Gastroesophageal sphincter (tissue), 3 donors: ENCODE measurements at regions not wholly inside any gene's neighbourhood (a gene's known extent, or its start where the extent isn't known, plus 50 kb on each side); places are given as distances from the start of the nearest gene placed in this dataset.
"Not testable (repeated sequence)": the region's sequence is repeated elsewhere in the genome, so short reads cannot be mapped to it uniquely, and the experiment has no call there.

ENCODE experiments used
- CTCF ChIP-seq, 4 experiments: fragments of 200-600 bp in 2 of 4; fragments of 450-650 bp in 2 of 4; sonication (generic) in 1 of 4; IDR thresholded peaks; one replicate each; pipeline ENCODE4 v1.5.1; 2017 to 2019; ENCODE audit warnings: antibody characterized with exemption in 4 of 4, mild to moderate bottlenecking in 2 of 4, moderate library complexity in 2 of 4
- EP300 ChIP-seq: sonication (generic); formaldehyde crosslinking; IDR thresholded peaks from one replicate; pipeline ENCODE4 v1.6.1; 2017; ENCODE audit warnings: antibody characterized with exemption, mild to moderate bottlenecking
- POLR2A ChIP-seq, 2 donors: fragments of 450-650 bp; IDR thresholded peaks; one replicate each; pipeline ENCODE4 v1.6.1; 2017; ENCODE audit warnings: antibody characterized with exemption in 2 of 2, mild to moderate bottlenecking in 2 of 2, moderate library complexity in 1 of 2
- POLR2AphosphoS5 ChIP-seq: sonication (generic); formaldehyde crosslinking; IDR thresholded peaks from one replicate; pipeline ENCODE4 v1.6.1; 2017; ENCODE audit warnings: antibody characterized with exemption

GRCh38 chr4:153866766-153867165, 77.9 kb upstream of the SFRP2 start:
- not testable (repeated sequence) for TF ChIP-seq POLR2A (IDR thresholded peaks at IDR 0.05); POLR2AphosphoS5; EP300; CTCF (IDR thresholded peaks at IDR 0.05)
